MM.1S (cell line): ENCODE measurements at regions not wholly inside any gene's neighbourhood (a gene's known extent, or its start where the extent isn't known, plus 50 kb on each side); places are given as distances from the start of the nearest gene placed in this dataset.
"Not testable (repeated sequence)": the region's sequence is repeated elsewhere in the genome, so short reads cannot be mapped to it uniquely, and the experiment has no call there.

Source experiments
- CTCF ChIP-seq: fragments of 300-600 bp; sonication (generic); IDR thresholded peaks from 2 replicates; pipeline ENCODE4 v1.5.1; 2016; ENCODE audit warnings: antibody characterized with exemption, low read length, mixed read lengths
- EZH2 ChIP-seq: fragments of 300-600 bp; sonication (generic); optimal IDR thresholded peaks from 2 replicates; pipeline ENCODE3; 2017; ENCODE audit warnings: low read depth, mild to moderate bottlenecking, antibody characterized with exemption, low read length, mixed read lengths
- EZH2phosphoT487 ChIP-seq: fragments of 300-600 bp; sonication (generic); IDR thresholded peaks from 2 replicates; pipeline ENCODE4 v1.6.1; 2018; ENCODE audit warnings: antibody characterized with exemption, low read length

GRCh38 chr11:100409267-100409666 is 277.8 kb upstream of the ARHGAP42 start:
- TF ChIP-seq EZH2, CTCF, EZH2phosphoT487: not testable (repeated sequence)
